Osteoblast (primary cell): ENCODE measurements at regions not wholly inside any gene's neighbourhood (a gene's known extent, or its start where the extent isn't known, plus 50 kb on each side); places are given as distances from the start of the nearest gene placed in this dataset.

Experiments used
- DNase-seq: peaks from one replicate; pipeline ENCODE4 v3.0.0; 2011; ENCODE audit warnings: low spot score, mixed read lengths; ENCODE audit not compliant: insufficient read length; ENCODE audit errors: missing footprints
- H2AFZ ChIP-seq: 2 replicates; pipeline ENCODE4 v1.6.0; 2011; ENCODE audit warnings: mild to moderate bottlenecking, low read length
- H3K27ac ChIP-seq: 2 replicates; pipeline ENCODE4 v1.5.1; 2011; ENCODE audit warnings: mild to moderate bottlenecking, low read depth, low read length, moderate library complexity
- H3K27me3 ChIP-seq: 2 replicates; pipeline ENCODE4 v1.6.0; 2012; ENCODE audit warnings: mild to moderate bottlenecking, control low read depth, inconsistent platforms, low read length, moderate library complexity; ENCODE audit not compliant: insufficient read depth
- H3K36me3 ChIP-seq: 2 replicates; pipeline ENCODE4 v1.5.1; 2011; ENCODE audit warnings: mild to moderate bottlenecking, low read length, control low read depth, moderate library complexity; ENCODE audit not compliant: insufficient read depth
- H3K4me1 ChIP-seq: 2 replicates; pipeline ENCODE4 v1.5.1; 2011; ENCODE audit warnings: mild to moderate bottlenecking, low read length, control low read depth, moderate library complexity; ENCODE audit not compliant: insufficient read depth
- H3K4me2 ChIP-seq: 2 replicates; pipeline ENCODE4 v1.6.0; 2011; ENCODE audit warnings: mild to moderate bottlenecking, low read length; ENCODE audit not compliant: insufficient read depth
- H3K4me3 ChIP-seq: fragments of 200-600 bp; sonication (generic); 3 replicates; pipeline ENCODE4 v1.5.1; 2012; ENCODE audit warnings: mild to moderate bottlenecking, low read length, inconsistent platforms; ENCODE audit not compliant: insufficient read depth
- H3K79me2 ChIP-seq: 2 replicates; pipeline ENCODE4 v1.6.0; 2012; ENCODE audit warnings: mild to moderate bottlenecking, low read length, control low read depth, inconsistent platforms; ENCODE audit not compliant: insufficient read depth
- H3K9me3 ChIP-seq: 2 replicates; pipeline ENCODE4 v1.5.1; 2011; ENCODE audit warnings: low read depth, low read length, control low read depth
- H4K20me1 ChIP-seq: 2 replicates; pipeline ENCODE4 v1.6.0; 2012; ENCODE audit warnings: mild to moderate bottlenecking, low read length, control low read depth; ENCODE audit not compliant: insufficient read depth
- CTCF ChIP-seq: IDR thresholded peaks from 2 replicates; pipeline ENCODE4 v1.5.1; 2011; ENCODE audit warnings: mild to moderate bottlenecking, low read depth, low read length, moderate library complexity; ENCODE audit errors: extremely low read depth

- Histone ChIP-seq H3K4me2 (no peak overlapping the region), H3K4me1 (no peaks in the 10 kb centered on the region), H3K27ac (no peak overlapping the region), H3K36me3 (no peaks in the 10 kb centered on the region), H3K27me3 (no peaks in the 10 kb centered on the region), H3K9me3 (no peaks in the 10 kb centered on the region), H3K79me2 (no peaks in the 10 kb centered on the region), H2AFZ (no peak overlapping the region), H4K20me1 (no peaks in the 10 kb centered on the region), H3K4me3 (no peak overlapping the region)
- no peak for DNase-seq
- no peak for TF ChIP-seq CTCF
These were observed 443.0 kb downstream of the PLK2 start for GRCh38 chr5:58016877-58017276.

- Histone ChIP-seq H2AFZ (no peak overlapping the region), H3K4me2 (no peak overlapping the region), H3K36me3 (no peaks in the 10 kb centered on the region), H3K9me3 (no peaks in the 10 kb centered on the region), H3K79me2 (no peaks in the 10 kb centered on the region), H3K27ac (no peak overlapping the region), H3K27me3 (no peaks in the 10 kb centered on the region), H3K4me1 (no peaks in the 10 kb centered on the region), H4K20me1 (no peaks in the 10 kb centered on the region), H3K4me3 (no peak overlapping the region)
- TF ChIP-seq CTCF, result no peak
- no peak for DNase-seq
These were observed 443.5 kb downstream of the PLK2 start for GRCh38 chr5:58016358-58016757.

GRCh38 chr5:58015175-58015574, 444.7 kb downstream of the PLK2 start:
- Histone ChIP-seq H4K20me1 (no peaks in the 10 kb centered on the region), H3K4me1 (no peaks in the 10 kb centered on the region), H3K36me3 (no peaks in the 10 kb centered on the region), H3K27me3 (no peaks in the 10 kb centered on the region), H3K9me3 (no peaks in the 10 kb centered on the region), H3K79me2 (no peaks in the 10 kb centered on the region), H3K27ac (no peak overlapping the region), H3K4me2 (no peak overlapping the region), H2AFZ (no peak overlapping the region), H3K4me3 (no peak overlapping the region)
- DNase-seq, result no peak
- no peak for TF ChIP-seq CTCF

- Histone ChIP-seq H3K79me2 (no peaks in the 10 kb centered on the region), H3K27me3 (no peaks in the 10 kb centered on the region)
These were observed 446.2 kb downstream of the PLK2 start for GRCh38 chr5:58013542-58014258.

More at GRCh38 chr5:58013542-58014258, 446.2 kb downstream of the PLK2 start:
- H3K4me1 ChIP-seq, result no peaks in the 10 kb centered on the region
- no peak overlapping the region for H3K4me2 ChIP-seq
- H3K27ac ChIP-seq, result no peak overlapping the region
- no peaks in the 10 kb centered on the region for H3K9me3 ChIP-seq
- no peak overlapping the region for H2AFZ ChIP-seq
- no peaks in the 10 kb centered on the region for H3K36me3 ChIP-seq
- H4K20me1 ChIP-seq, result no peaks in the 10 kb centered on the region
- H3K4me3 ChIP-seq, result no peak overlapping the region
- no peak for DNase-seq
- no peak for TF ChIP-seq CTCF
